Endothelial cell of umbilical vein (primary cell): ENCODE measurements at regions not wholly inside any gene's neighbourhood (a gene's known extent, or its start where the extent isn't known, plus 50 kb on each side); places are given as distances from the start of the nearest gene placed in this dataset.
"Not testable (repeated sequence)": the region's sequence is repeated elsewhere in the genome, so short reads cannot be mapped to it uniquely, and the experiment has no call there.

Experiments used
- BruUV-seq: library from RNA; stranded (reverse); fragments of 400-500 nt; replicated peaks from 2 replicates; lab custom pipeline; 2021; lab: Mats Ljungman, UMichigan
- CTCF ChIA-PET: fragments of 300-600, 350-600 bp; sonication (Branson Sonifier 250); formaldehyde crosslinking; loops from one replicate; lab custom pipeline; 2021; ENCODE audit warnings: antibody characterized with exemption, inconsistent platforms; lab: Charles Lee
- POLR2A ChIA-PET: fragments of 300-600, 350-600 bp; sonication (Branson Sonifier 250); formaldehyde crosslinking; loops from one replicate; lab custom pipeline; 2021; ENCODE audit warnings: antibody characterized with exemption, inconsistent platforms; lab: Charles Lee
- DNase-seq: peaks from one replicate; pipeline ENCODE4 v3.0.0-alpha.2; 2011; ENCODE audit warnings: low read depth, low spot score
- FAIRE-seq: peaks from 2 replicates; lab custom pipeline; 2011; peaks lifted over from hg19 to GRCh38; lab: Jason Lieb, UNC
- H2AFZ ChIP-seq: 2 replicates; pipeline ENCODE4 v1.6.0; 2012; ENCODE audit warnings: low read depth, low read length, control low read depth, inconsistent platforms
- H3K27ac ChIP-seq: 2 replicates; pipeline ENCODE4 v1.5.1; 2011; ENCODE audit warnings: low read depth, mild to moderate bottlenecking, control low read depth, low read length, moderate library complexity; ENCODE audit not compliant: insufficient read depth
- H3K27me3 ChIP-seq, 2 experiments: 2 replicates each; pipeline versions ENCODE4 v1.6.0 to v1.6.1; 2011; ENCODE audit warnings: low read length in 2 of 2, mixed read lengths in 1 of 2; ENCODE audit not compliant: control insufficient read depth in 2 of 2, insufficient read depth in 2 of 2
- H3K36me3 ChIP-seq, 2 experiments: 2 replicates in 1 of 2; 3 replicates in 1 of 2; pipeline ENCODE4 v1.5.1; 2011; ENCODE audit warnings: low read length in 2 of 2, mild to moderate bottlenecking in 1 of 2, moderate library complexity in 1 of 2; ENCODE audit not compliant: control insufficient read depth in 2 of 2, insufficient read depth in 2 of 2; ENCODE audit errors: extremely low read depth in 1 of 2
- H3K4me1 ChIP-seq: 3 replicates; pipeline ENCODE4 v1.5.1; 2011; ENCODE audit warnings: mild to moderate bottlenecking, low read length; ENCODE audit not compliant: control insufficient read depth, insufficient read depth; ENCODE audit errors: extremely low read depth
- H3K4me2 ChIP-seq: 2 replicates; pipeline ENCODE4 v1.6.1; 2011; ENCODE audit warnings: low read length, control low read depth, mixed read lengths; ENCODE audit not compliant: insufficient read depth
- H3K4me3 ChIP-seq, 3 experiments: fragments of 200-600 bp in 1 of 3; sonication (generic), shearing (Covaris generic) in 1 of 3; replicated peaks in 1 of 3; 2 replicates each; pipeline ENCODE4 v1.5.1; 2011 to 2016; ENCODE audit warnings: control low read depth in 3 of 3, low read length in 3 of 3, mild to moderate bottlenecking in 2 of 3, inconsistent platforms in 1 of 3, low read depth in 1 of 3, moderate library complexity in 1 of 3; ENCODE audit not compliant: insufficient read depth in 1 of 3
- H3K79me2 ChIP-seq: 2 replicates; pipeline ENCODE4 v1.6.0; 2012; ENCODE audit warnings: low read length, inconsistent platforms; ENCODE audit not compliant: control insufficient read depth, insufficient read depth
- H3K9ac ChIP-seq: replicated peaks from 2 replicates; pipeline ENCODE3; 2011; ENCODE audit warnings: low read length, control low read depth; ENCODE audit not compliant: insufficient read depth; ENCODE audit errors: extremely low read depth
- H3K9me1 ChIP-seq: replicated peaks from 3 replicates; pipeline ENCODE4 v1.6.0; 2011; ENCODE audit warnings: mild to moderate bottlenecking, low read length; ENCODE audit not compliant: control insufficient read depth, insufficient read depth; ENCODE audit errors: extremely low read depth
- H3K9me3 ChIP-seq: replicated peaks from 2 replicates; pipeline ENCODE4 v1.5.1; 2012; ENCODE audit warnings: low read length, inconsistent platforms; ENCODE audit not compliant: control insufficient read depth, insufficient read depth
- H4K20me1 ChIP-seq: replicated peaks from 2 replicates; pipeline ENCODE3; 2011; ENCODE audit warnings: mild to moderate bottlenecking, low read length; ENCODE audit not compliant: control insufficient read depth, insufficient read depth; ENCODE audit errors: extremely low read depth
- CTCF ChIP-seq, 2 donors: IDR thresholded peaks; 1 replicate in 1 of 2; 2 replicates in 1 of 2; pipeline ENCODE4 v1.5.1; 2011; ENCODE audit warnings: low read length in 2 of 2, mild to moderate bottlenecking in 2 of 2, moderate library complexity in 2 of 2, control low read depth in 1 of 2, inconsistent platforms in 1 of 2, low read depth in 1 of 2; ENCODE audit not compliant: insufficient read depth in 1 of 2; ENCODE audit errors: extremely low read depth in 1 of 2
- EZH2 ChIP-seq: IDR thresholded peaks from 2 replicates; pipeline ENCODE4 v1.6.1; 2012; ENCODE audit warnings: borderline replicate concordance, low read depth, mild to moderate bottlenecking, moderate library complexity, low read length, inconsistent platforms; ENCODE audit not compliant: severe bottlenecking
- FOS ChIP-seq: IDR thresholded peaks from 2 replicates; pipeline ENCODE4 v1.6.1; 2011; ENCODE audit warnings: mild to moderate bottlenecking, low read length, moderate library complexity, borderline replicate concordance; ENCODE audit not compliant: insufficient read depth
- GATA2 ChIP-seq: IDR thresholded peaks from 2 replicates; pipeline ENCODE4 v1.7.0; 2011; ENCODE audit warnings: low read depth, mild to moderate bottlenecking, moderate library complexity, mixed read lengths, low read length; ENCODE audit not compliant: insufficient read length, insufficient read depth
- JUN ChIP-seq: IDR thresholded peaks from 2 replicates; pipeline ENCODE4 v1.6.1; 2011; ENCODE audit warnings: borderline replicate concordance, low read depth; ENCODE audit not compliant: insufficient read length, insufficient read depth
- MYC ChIP-seq: IDR thresholded peaks from one replicate; pipeline ENCODE4 v1.6.1; 2011; ENCODE audit warnings: mild to moderate bottlenecking, low read depth, low read length
- POLR2A ChIP-seq: IDR thresholded peaks from 2 replicates; pipeline ENCODE4 v1.6.1; 2012; ENCODE audit warnings: low read depth, mild to moderate bottlenecking, control low read depth, low read length
- POLR2AphosphoS5 ChIP-seq: IDR thresholded peaks from 2 replicates; pipeline ENCODE4 v1.6.1; 2012; ENCODE audit warnings: low read depth, mild to moderate bottlenecking, control low read depth, low read length, moderate library complexity; ENCODE audit not compliant: insufficient read depth
- dilution Hi-C: fragments of 300-500 bp; cut with MboI; formaldehyde crosslinking; loops from one replicate; pipeline ENCODE4 v1.15.0; 2019; ENCODE audit warnings: low sequenced_read_pairs; ENCODE audit not compliant: extremely low pct_ligation_motif_present
- intact Hi-C: fragments of 100-400 bp; cut with micrococcal nuclease; formaldehyde crosslinking; loops from one replicate; pipeline ENCODE4 v1.10.0; 2022
- TF ChIP-seq, protein P1 (sequence below): IDR thresholded peaks from 2 replicates; pipeline ENCODE4 v1.6.1; 2011; ENCODE audit not compliant: insufficient read depth, insufficient read length

DNA sequence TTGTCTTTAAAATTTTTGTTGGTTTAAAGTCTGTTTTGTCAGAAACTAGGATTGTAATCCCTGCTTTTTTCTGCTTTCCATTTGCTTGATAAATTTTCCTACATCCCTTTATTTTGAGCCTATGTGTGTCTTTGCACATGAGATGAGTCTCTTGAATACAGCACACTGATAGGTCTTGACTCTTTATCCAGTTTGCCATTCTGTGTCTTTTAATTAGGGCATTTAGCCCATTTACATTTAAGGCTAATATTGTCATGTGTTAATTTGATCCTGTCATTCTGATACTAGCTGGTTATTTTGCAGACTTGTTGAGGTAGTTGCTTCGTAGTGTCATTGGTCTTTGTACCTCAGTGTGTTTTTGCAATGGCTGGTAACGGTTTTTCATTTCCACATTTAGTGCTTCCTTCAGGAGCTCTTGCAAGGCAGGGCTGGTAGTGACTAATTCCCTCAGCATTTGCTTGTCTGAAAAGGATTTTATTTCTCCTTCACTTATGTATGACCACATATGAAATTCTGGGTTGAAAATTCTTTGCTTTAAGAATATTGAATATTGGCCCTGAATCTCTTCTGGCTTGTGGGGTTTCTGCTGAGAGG, 294.7 kb downstream of the WDR11 start:
- BruUV-seq, DNase-seq, H3K9ac ChIP-seq, H4K20me1 ChIP-seq, CTCF ChIA-PET, H3K4me3 ChIP-seq, H3K27me3 ChIP-seq, H3K27ac ChIP-seq, H3K36me3 ChIP-seq, H2AFZ ChIP-seq, dilution Hi-C loops, intact Hi-C loops, H3K9me3 ChIP-seq, H3K4me1 ChIP-seq, H3K9me1 ChIP-seq, POLR2A ChIA-PET, H3K4me2 ChIP-seq, FAIRE-seq, H3K79me2 ChIP-seq: not testable (repeated sequence)

DNA sequence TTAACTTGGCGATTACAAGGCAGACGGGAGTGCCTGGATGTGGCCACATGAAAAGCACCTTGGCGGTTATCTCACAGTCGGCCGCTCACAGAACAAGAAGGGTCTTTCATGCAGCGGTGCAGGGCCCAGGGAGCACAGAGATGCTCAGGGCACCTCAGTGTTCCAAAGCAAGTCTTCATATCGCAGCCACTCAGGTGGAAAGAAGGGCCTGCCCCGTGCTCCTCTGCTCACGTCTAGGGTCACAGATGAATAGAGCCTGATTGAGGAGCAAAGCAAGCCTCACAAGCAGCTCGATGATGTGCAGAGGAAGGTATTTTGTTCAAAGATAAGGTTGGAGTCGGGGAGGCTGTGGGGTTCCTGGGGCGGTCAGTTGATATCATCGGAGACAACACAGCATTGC, 297.8 kb downstream of the WDR11 start:
- Histone ChIP-seq H3K9ac (no peak overlapping the region), H3K27ac (no peak overlapping the region), H3K4me2 (no peak overlapping the region), H3K9me3 (no peaks in the 10 kb centered on the region), H2AFZ (no peak overlapping the region), H3K27me3 (no peaks in the 10 kb centered on the region), H4K20me1 (no peaks in the 10 kb centered on the region), H3K79me2 (no peaks in the 10 kb centered on the region), H3K9me1 (no peaks in the 10 kb centered on the region), H3K36me3 (no peaks in the 10 kb centered on the region), H3K4me1 (no peaks in the 10 kb centered on the region), H3K4me3 (no peak overlapping the region)
- DNase-seq (no peak), FAIRE-seq (no peak)
- intact Hi-C loops (no loop called here), dilution Hi-C loops (no loop called here)
- POLR2A ChIA-PET = no interaction called here
- no TSS peak for BruUV-seq
- TF ChIP-seq POLR2AphosphoS5 = no peak
- TF ChIP-seq EZH2 = no peak
- no peak for TF ChIP-seq FOS
- TF ChIP-seq POLR2A = no peak
- no peak for TF ChIP-seq CTCF (IDR thresholded peaks at IDR 0.05; ENCODE audit: extremely low read depth in 1 of 2, insufficient read depth in 1 of 2, low read depth in 1 of 2, low read length in 2 of 2)
- TF ChIP-seq MYC = no peak
- TF ChIP-seq JUN = no peak
- TF ChIP-seq, protein P1, sequence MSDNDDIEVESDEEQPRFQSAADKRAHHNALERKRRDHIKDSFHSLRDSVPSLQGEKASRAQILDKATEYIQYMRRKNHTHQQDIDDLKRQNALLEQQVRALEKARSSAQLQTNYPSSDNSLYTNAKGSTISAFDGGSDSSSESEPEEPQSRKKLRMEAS = no peak
- no peak for TF ChIP-seq GATA2
- CTCF ChIA-PET = no interaction called here
